HCT116 (cell line): ENCODE measurements at regions not wholly inside any gene's neighbourhood (a gene's known extent, or its start where the extent isn't known, plus 50 kb on each side); places are given as distances from the start of the nearest gene placed in this dataset.

Experiments used
- ATF3 ChIP-seq: IDR thresholded peaks from 2 replicates; pipeline ENCODE4 v1.6.1; 2012
- CTCF ChIP-seq, 3 experiments: fragments of 200-600 bp in 1 of 3; sonication (generic) in 1 of 3; IDR thresholded peaks in 2 of 3; conservative IDR thresholded peaks in 1 of 3; 2 replicates each; pipeline ENCODE4 v1.5.1; 2012 to 2017; ENCODE audit warnings: low read depth in 2 of 3, low read length in 2 of 3, antibody characterized with exemption in 1 of 3, borderline replicate concordance in 1 of 3, control low read depth in 1 of 3, mild to moderate bottlenecking in 1 of 3, mixed read lengths in 1 of 3, mixed run types in 1 of 3, moderate library complexity in 1 of 3; ENCODE audit not compliant: insufficient read depth in 1 of 3
- ELF1 ChIP-seq: IDR thresholded peaks from 2 replicates; pipeline ENCODE4 v1.6.1; 2012; ENCODE audit warnings: low read depth, borderline replicate concordance
- EZH2phosphoT487 ChIP-seq: fragments of 200-600 bp; IDR thresholded peaks from 2 replicates; pipeline ENCODE4 v1.6.1; 2018; ENCODE audit warnings: antibody characterized with exemption, borderline replicate concordance
- JUND ChIP-seq: IDR thresholded peaks from 2 replicates; pipeline ENCODE4 v1.6.1; 2012
- MAX ChIP-seq: IDR thresholded peaks from 2 replicates; pipeline ENCODE4 v1.6.1; 2012
- POLR2A ChIP-seq: IDR thresholded peaks from 2 replicates; pipeline ENCODE4 v1.7.0; 2011; ENCODE audit warnings: borderline replicate concordance; ENCODE audit not compliant: insufficient read depth, insufficient read length; ENCODE audit errors: extremely low read depth
- POLR2AphosphoS5 ChIP-seq: IDR thresholded peaks from 2 replicates; pipeline ENCODE4 v1.6.1; 2011; ENCODE audit warnings: mild to moderate bottlenecking, low read depth, low read length, moderate library complexity
- SRF ChIP-seq: IDR thresholded peaks from 2 replicates; pipeline ENCODE4 v1.6.1; 2012; ENCODE audit warnings: low read depth
- TCF7L2 ChIP-seq: IDR thresholded peaks from 2 replicates; pipeline ENCODE4 v1.7.0; 2011; ENCODE audit warnings: borderline replicate concordance, inconsistent platforms; ENCODE audit not compliant: insufficient read depth, insufficient read length; ENCODE audit errors: extremely low read depth
- ZNF274 ChIP-seq: fragments of 200-500 bp; sonication (Bioruptor generic); IDR thresholded peaks from 2 replicates; pipeline ENCODE4 v1.6.1; 2014; ENCODE audit warnings: mild to moderate bottlenecking, low read depth, low read length, inconsistent platforms

- TF ChIP-seq ATF3 = no peak
- no peak for TF ChIP-seq CTCF (IDR thresholded peaks at IDR 0.05 in 2 of 3, conservative IDR thresholded peaks at IDR 0.05 in 1 of 3; ENCODE audit: borderline replicate concordance in 1 of 3, insufficient read depth in 1 of 3, low read depth in 2 of 3, low read length in 2 of 3)
- no peak for TF ChIP-seq ZNF274
- TF ChIP-seq JUND = no peak
- no peak for TF ChIP-seq MAX
- no peak for TF ChIP-seq POLR2A
- TF ChIP-seq SRF = no peak
- TF ChIP-seq POLR2AphosphoS5 = no peak
- no peak for TF ChIP-seq ELF1
- TF ChIP-seq TCF7L2 = no peak
- TF ChIP-seq EZH2phosphoT487 = no peak
Measured at GRCh38 chr2:71759060-71759459, 305.7 kb downstream of the DYSF start.
